SK-N-SH (cell line): ENCODE measurements at regions not wholly inside any gene's neighbourhood (a gene's known extent, or its start where the extent isn't known, plus 50 kb on each side); places are given as distances from the start of the nearest gene placed in this dataset.

Experiments
- CTCF ChIA-PET: fragments of 300-600, 350-600 bp; formaldehyde crosslinking; extraction: SDS; loops from one replicate; lab custom pipeline; 2021; lab: Yijun Ruan, JAX
- POLR2A ChIA-PET: fragments of 350-600 bp; sonication (Branson Sonifier 250); formaldehyde crosslinking; extraction: SDS; loops from one replicate; lab custom pipeline; 2020; ENCODE audit warnings: antibody characterized with exemption, inconsistent platforms; lab: Yijun Ruan, JAX
- DNase-seq: peaks from one replicate; pipeline ENCODE4 v3.0.0; 2012
- H2AFZ ChIP-seq: fragments of 200-600 bp; sonication (generic); 2 replicates; pipeline ENCODE4 v1.8.1; 2016; ENCODE audit warnings: antibody characterized with exemption, mild to moderate bottlenecking, low read depth
- H3F3A ChIP-seq: fragments of 200-600 bp; sonication (generic); replicated peaks from 2 replicates; pipeline ENCODE3; 2016; ENCODE audit warnings: antibody characterized with exemption, mild to moderate bottlenecking; ENCODE audit not compliant: insufficient read depth
- H3K27ac ChIP-seq, 2 experiments: fragments of 200-500 bp in 1 of 2; fragments of 200-600 bp in 1 of 2; sonication (Bioruptor generic) in 1 of 2; sonication (generic), shearing (Covaris generic) in 1 of 2; 2 replicates each; pipeline versions ENCODE4 v1.5.1 to v1.6.1; 2014 to 2016; ENCODE audit warnings: low read depth in 2 of 2, inconsistent platforms in 1 of 2, low read length in 1 of 2, mild to moderate bottlenecking in 1 of 2, mixed read lengths in 1 of 2
- H3K27me3 ChIP-seq: fragments of 200-600 bp; sonication (generic), shearing (Covaris generic); 2 replicates; pipeline ENCODE4 v1.6.1; 2016; ENCODE audit warnings: mixed run types; ENCODE audit not compliant: insufficient read depth
- H3K36me3 ChIP-seq, 2 experiments: fragments of 200-500 bp in 1 of 2; fragments of 200-600 bp in 1 of 2; sonication (Bioruptor generic) in 1 of 2; sonication (generic) in 1 of 2; replicated peaks in 1 of 2; 2 replicates each; pipeline versions ENCODE3 to v1.5.1; 2014 to 2016; ENCODE audit warnings: low read length in 1 of 2, mild to moderate bottlenecking in 1 of 2; ENCODE audit not compliant: insufficient read depth in 2 of 2, control insufficient read depth in 1 of 2
- H3K4me1 ChIP-seq, 2 experiments: fragments of 200-500 bp in 1 of 2; fragments of 200-600 bp in 1 of 2; sonication (Bioruptor generic) in 1 of 2; sonication (generic), shearing (Covaris generic) in 1 of 2; 2 replicates each; pipeline versions ENCODE4 v1.5.1 to v1.6.1; 2014 to 2016; ENCODE audit warnings: low read depth in 1 of 2, low read length in 1 of 2, mixed run types in 1 of 2; ENCODE audit not compliant: insufficient read depth in 2 of 2, control insufficient read depth in 1 of 2
- H3K4me2 ChIP-seq: fragments of 200-600 bp; sonication (generic), shearing (Covaris generic); 2 replicates; pipeline ENCODE4 v1.6.1; 2017; ENCODE audit warnings: mixed run types
- H3K4me3 ChIP-seq, 2 experiments: fragments of 200-500 bp in 1 of 2; fragments of 200-600 bp in 1 of 2; sonication (Bioruptor generic) in 1 of 2; sonication (generic), shearing (Covaris generic) in 1 of 2; 2 replicates each; pipeline versions ENCODE4 v1.5.1 to v1.8.1; 2014 to 2016; ENCODE audit warnings: low read depth in 2 of 2, inconsistent platforms in 1 of 2, low read length in 1 of 2, mild to moderate bottlenecking in 1 of 2, mixed read lengths in 1 of 2, moderate library complexity in 1 of 2
- H3K79me2 ChIP-seq: fragments of 200-600 bp; sonication (generic); 2 replicates; pipeline ENCODE4 v1.8.1; 2017; ENCODE audit warnings: mild to moderate bottlenecking; ENCODE audit not compliant: insufficient read depth
- H3K9ac ChIP-seq: fragments of 200-600 bp; sonication (generic); 2 replicates; pipeline ENCODE4 v1.6.1; 2017; ENCODE audit warnings: mixed run types
- H3K9me2 ChIP-seq: fragments of 200-600 bp; sonication (generic); 2 replicates; pipeline ENCODE4 v1.6.1; 2017; ENCODE audit warnings: mixed run types
- H3K9me3 ChIP-seq: fragments of 200-600 bp; sonication (generic); 2 replicates; pipeline ENCODE4 v1.6.1; 2017; ENCODE audit warnings: mixed run types, mild to moderate bottlenecking, moderate library complexity
- H4K20me1 ChIP-seq: fragments of 200-600 bp; sonication (generic); 2 replicates; pipeline ENCODE4 v1.6.1; 2017; ENCODE audit warnings: mild to moderate bottlenecking, mixed run types; ENCODE audit not compliant: insufficient read depth
- CHD2 ChIP-seq: fragments of 150-350 bp; IDR thresholded peaks from 2 replicates; pipeline ENCODE4 v1.6.1; 2018; ENCODE audit warnings: low read length; ENCODE audit not compliant: partially characterized antibody
- CTCF ChIP-seq: fragments of 200-600 bp; sonication (generic); IDR thresholded peaks from 2 replicates; pipeline ENCODE4 v1.6.1; 2017; ENCODE audit warnings: antibody characterized with exemption, mild to moderate bottlenecking, moderate library complexity
- EP300 ChIP-seq, 2 experiments: IDR thresholded peaks; 2 replicates each; pipeline versions ENCODE4 v1.4.0 to v1.6.1; 2012; ENCODE audit warnings: borderline replicate concordance in 1 of 2, low read depth in 1 of 2, low read length in 1 of 2
- FOSL2 ChIP-seq: IDR thresholded peaks from 2 replicates; pipeline ENCODE4 v1.4.0; 2012; ENCODE audit warnings: low read depth, mild to moderate bottlenecking, moderate library complexity, borderline replicate concordance
- FOXJ3 ChIP-seq: sonication (generic); formaldehyde crosslinking; IDR thresholded peaks from 2 replicates; pipeline ENCODE4 v1.5.1; 2020; ENCODE audit warnings: mild to moderate bottlenecking, missing genetic modification reagents
- GABPA ChIP-seq: IDR thresholded peaks from 2 replicates; pipeline ENCODE4 v1.4.0; 2012; ENCODE audit warnings: low read depth, mild to moderate bottlenecking
- GATA2 ChIP-seq: sonication (generic); formaldehyde crosslinking; IDR thresholded peaks from 2 replicates; pipeline ENCODE4 v1.5.0; 2020; ENCODE audit warnings: mild to moderate bottlenecking, missing genetic modification reagents
- JUND ChIP-seq: IDR thresholded peaks from 2 replicates; pipeline ENCODE4 v1.4.0; 2012
- MAX ChIP-seq: IDR thresholded peaks from 2 replicates; pipeline ENCODE4 v1.4.0; 2012; ENCODE audit warnings: low read depth
- MEF2A ChIP-seq: IDR thresholded peaks from 2 replicates; pipeline ENCODE4 v1.4.0; 2012; ENCODE audit warnings: low read depth, borderline replicate concordance
- NRF1 ChIP-seq: IDR thresholded peaks from 2 replicates; pipeline ENCODE4 v1.6.1; 2012; ENCODE audit warnings: low read depth, mild to moderate bottlenecking, low read length
- RCOR1 ChIP-seq: fragments of 150-350 bp; IDR thresholded peaks from 2 replicates; pipeline ENCODE4 v1.6.1; 2017; ENCODE audit warnings: antibody characterized with exemption, low read length
- REST ChIP-seq: IDR thresholded peaks from 2 replicates; pipeline ENCODE4 v1.6.1; 2012; ENCODE audit warnings: mild to moderate bottlenecking, low read depth, low read length, moderate library complexity
- RXRA ChIP-seq: IDR thresholded peaks from 2 replicates; pipeline ENCODE4 v1.4.0; 2012; ENCODE audit warnings: low read depth, mild to moderate bottlenecking, borderline replicate concordance
- SIN3A ChIP-seq: IDR thresholded peaks from 2 replicates; pipeline ENCODE4 v1.6.1; 2012; ENCODE audit warnings: low read depth, mild to moderate bottlenecking, low read length, moderate library complexity, borderline replicate concordance
- TAF1 ChIP-seq: IDR thresholded peaks from 2 replicates; pipeline ENCODE4 v1.6.1; 2012; ENCODE audit warnings: low read depth, mild to moderate bottlenecking, low read length, moderate library complexity, borderline replicate concordance
- TCF12 ChIP-seq: IDR thresholded peaks from 2 replicates; pipeline ENCODE4 v1.4.0; 2012
- USF1 ChIP-seq: IDR thresholded peaks from 2 replicates; pipeline ENCODE4 v1.4.0; 2012; ENCODE audit warnings: low read depth, borderline replicate concordance
- YY1 ChIP-seq: IDR thresholded peaks from 2 replicates; pipeline ENCODE4 v1.4.0; 2012; ENCODE audit warnings: low read depth, mild to moderate bottlenecking
- ZBTB33 ChIP-seq: IDR thresholded peaks from 2 replicates; pipeline ENCODE4 v1.4.0; 2012; ENCODE audit warnings: low read depth, borderline replicate concordance
- WGBS: methylation state at CpG from one replicate; pipeline ENCODE4 v1.1.6; 2017; ENCODE audit warnings: low lambda C conversion rate; 5-methylcytosine and 5-hydroxymethylcytosine counted together

- Histone ChIP-seq H3K27ac (no peak overlapping the region), H3K9me2 (no peaks in the 10 kb centered on the region; the same call in 1 of the 2 replicates), H3F3A (no peaks in the 10 kb centered on the region), H3K4me3 (no peak overlapping the region), H3K27me3 (no peaks in the 10 kb centered on the region; the same call in 1 of the 2 replicates), H3K79me2 (no peaks in the 10 kb centered on the region), H3K9ac (no peak overlapping the region), H4K20me1 (no peaks in the 10 kb centered on the region), H3K9me3 (no peaks in the 10 kb centered on the region), H3K4me2 (no peak overlapping the region), H3K4me1 (no peaks in the 10 kb centered on the region), H3K36me3 (no peaks in the 10 kb centered on the region), H2AFZ (no peak overlapping the region)
- 4% methylated on average over 2 of the region's 2 CpGs for WGBS
- ChIA-PET POLR2A (no interaction called here), CTCF (no interaction called here)
- DNase-seq = no peak
- TF ChIP-seq TAF1 (no peak), ZBTB33 (no peak), RXRA (no peak), GATA2 (CRISPR knock-in tag) (no peak), USF1 (no peak), EP300 (IDR thresholded peaks at IDR 0.05; ENCODE audit: borderline replicate concordance in 1 of 2, low read depth in 1 of 2, low read length in 1 of 2) (no peak), MAX (no peak), TCF12 (no peak), FOXJ3 (no peak), MEF2A (no peak), GABPA (no peak), FOSL2 (no peak), RCOR1 (no peak), CHD2 (no peak)
Observed at GRCh38 chr4:71945791-71946190, 86.0 kb upstream of the NPFFR2 start.

- Histone ChIP-seq H3F3A (no peaks in the 10 kb centered on the region), H3K9me2 (no peaks in the 10 kb centered on the region), H3K9ac (no peak overlapping the region), H4K20me1 (no peaks in the 10 kb centered on the region), H3K27me3 (no peaks in the 10 kb centered on the region), H2AFZ (no peak overlapping the region), H3K4me3 (no peak overlapping the region), H3K4me1 (no peaks in the 10 kb centered on the region), H3K36me3 (no peaks in the 10 kb centered on the region), H3K79me2 (no peaks in the 10 kb centered on the region), H3K4me2 (no peak overlapping the region)
- WGBS = 0% methylated on average over 2 of the region's 2 CpGs
- CTCF ChIA-PET = no interaction called here
- no peak for DNase-seq
- POLR2A ChIA-PET = no interaction called here
- TF ChIP-seq EP300 (IDR thresholded peaks at IDR 0.05; ENCODE audit: borderline replicate concordance in 1 of 2, low read depth in 1 of 2, low read length in 1 of 2) (no peak), FOXJ3 (no peak), YY1 (no peak), MAX (no peak), CHD2 (no peak), NRF1 (no peak), REST (no peak), RCOR1 (no peak), JUND (no peak), GABPA (no peak), CTCF (no peak), SIN3A (no peak)
- TF ChIP-seq, all 33 proteins: peak for 0
- Histone ChIP-seq H3K27ac (no peak overlapping the region), H3K9me3 (no peaks in the 10 kb centered on the region; the same call in 1 of the 2 replicates)
Observed at GRCh38 chr4:71958978-71959377, 72.8 kb upstream of the NPFFR2 start.
